ENCODE measurements at regions not wholly inside any gene's neighbourhood (a gene's known extent, or its start where the extent isn't known, plus 50 kb on each side); places are given as distances from the start of the nearest gene placed in this dataset.

DNA sequence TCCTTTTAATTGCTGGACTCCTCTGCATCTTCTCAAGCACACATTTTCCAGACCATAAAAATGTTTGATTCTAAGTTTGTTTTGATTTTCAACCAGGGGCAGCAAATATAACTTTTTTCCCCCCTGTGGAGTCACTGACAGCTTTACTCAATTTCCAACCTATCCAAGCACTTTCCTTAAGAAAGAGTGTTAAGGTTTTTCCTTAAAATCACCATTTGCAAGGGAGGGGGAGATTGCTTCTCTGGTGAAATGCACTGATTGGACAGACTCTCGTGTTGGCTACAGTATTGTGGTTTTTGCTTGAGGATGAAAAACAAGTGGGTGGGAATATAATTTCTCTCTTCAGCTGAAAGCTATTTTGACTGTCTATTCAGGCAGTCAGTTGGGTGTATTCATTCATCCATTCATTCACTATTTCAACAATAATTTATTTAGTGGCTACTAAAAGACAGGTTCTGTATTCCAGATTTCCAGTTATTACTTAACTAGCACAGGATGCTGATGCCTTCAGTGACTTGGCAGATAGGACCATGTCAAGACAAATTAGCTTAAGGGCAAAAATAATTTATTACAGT lies 146.3 kb downstream of the BAMBI start:
- H4K20me1 ChIP-seq (ENCODE audit: insufficient read depth, low read length), result no peaks in the 10 kb centered on the region
- no peak overlapping the region for H3K9ac ChIP-seq (ENCODE audit: low read length)
- no peaks in the 10 kb centered on the region for H3F3A ChIP-seq (ENCODE audit: insufficient read depth, low read length)
- H3K9me3 ChIP-seq (replicated peaks; ENCODE audit: insufficient read depth, low read length), result no peaks in the 10 kb centered on the region
- TF ChIP-seq, protein P1, sequence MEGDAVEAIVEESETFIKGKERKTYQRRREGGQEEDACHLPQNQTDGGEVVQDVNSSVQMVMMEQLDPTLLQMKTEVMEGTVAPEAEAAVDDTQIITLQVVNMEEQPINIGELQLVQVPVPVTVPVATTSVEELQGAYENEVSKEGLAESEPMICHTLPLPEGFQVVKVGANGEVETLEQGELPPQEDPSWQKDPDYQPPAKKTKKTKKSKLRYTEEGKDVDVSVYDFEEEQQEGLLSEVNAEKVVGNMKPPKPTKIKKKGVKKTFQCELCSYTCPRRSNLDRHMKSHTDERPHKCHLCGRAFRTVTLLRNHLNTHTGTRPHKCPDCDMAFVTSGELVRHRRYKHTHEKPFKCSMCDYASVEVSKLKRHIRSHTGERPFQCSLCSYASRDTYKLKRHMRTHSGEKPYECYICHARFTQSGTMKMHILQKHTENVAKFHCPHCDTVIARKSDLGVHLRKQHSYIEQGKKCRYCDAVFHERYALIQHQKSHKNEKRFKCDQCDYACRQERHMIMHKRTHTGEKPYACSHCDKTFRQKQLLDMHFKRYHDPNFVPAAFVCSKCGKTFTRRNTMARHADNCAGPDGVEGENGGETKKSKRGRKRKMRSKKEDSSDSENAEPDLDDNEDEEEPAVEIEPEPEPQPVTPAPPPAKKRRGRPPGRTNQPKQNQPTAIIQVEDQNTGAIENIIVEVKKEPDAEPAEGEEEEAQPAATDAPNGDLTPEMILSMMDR (IDR thresholded peaks at IDR 0.05; ENCODE audit: low read length), result no peak
- DNase-seq, result no peak
- no peaks in the 10 kb centered on the region for H3K9me2 ChIP-seq (replicated peaks; ENCODE audit: insufficient read depth, low read length)
- H3K79me2 ChIP-seq (ENCODE audit: low read length), result no peaks in the 10 kb centered on the region
- no peak overlapping the region for H3K4me2 ChIP-seq (ENCODE audit: low read depth, low read length)
- H3K27me3 ChIP-seq (replicated peaks; ENCODE audit: insufficient read depth, low read length), result no peaks in the 10 kb centered on the region
- no peak overlapping the region for H3K27ac ChIP-seq (ENCODE audit: low read length)
- no peaks in the 10 kb centered on the region for H3K36me3 ChIP-seq (replicated peaks; ENCODE audit: insufficient read depth, low read length)
- H3K4me1 ChIP-seq (ENCODE audit: low read length), result no peaks in the 10 kb centered on the region
- no peak overlapping the region for H2AFZ ChIP-seq (ENCODE audit: low read length)
- no peak overlapping the region for H3K4me3 ChIP-seq (ENCODE audit: low read length)

DNA sequence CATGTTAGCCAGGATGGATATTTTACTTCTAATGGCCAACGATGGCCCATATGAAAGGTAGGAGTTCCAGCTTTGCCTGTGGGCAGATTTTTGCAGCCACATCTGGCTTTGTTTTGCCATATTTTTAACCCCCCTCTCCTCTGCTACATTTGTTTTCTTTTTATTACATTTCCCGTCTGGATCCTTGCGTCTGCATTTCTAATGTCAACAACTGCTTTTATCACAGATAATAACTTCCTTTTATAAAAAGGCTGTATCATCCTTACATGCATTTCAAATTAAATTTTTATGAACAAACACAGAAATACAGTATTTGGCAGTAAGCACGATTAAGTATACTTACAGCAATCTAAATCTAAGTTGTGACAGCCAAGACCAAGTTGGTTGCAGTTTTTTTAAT lies 156.0 kb downstream of the BAMBI start:
- Histone ChIP-seq H3K9me3 (replicated peaks; ENCODE audit: insufficient read depth, low read length) (no peaks in the 10 kb centered on the region), H4K20me1 (ENCODE audit: insufficient read depth, low read length) (no peaks in the 10 kb centered on the region), H3K4me1 (ENCODE audit: low read length) (no peaks in the 10 kb centered on the region), H3K27ac (ENCODE audit: low read length) (no peak overlapping the region), H3K9me2 (replicated peaks; ENCODE audit: insufficient read depth, low read length) (no peaks in the 10 kb centered on the region), H3K36me3 (replicated peaks; ENCODE audit: insufficient read depth, low read length) (no peaks in the 10 kb centered on the region), H2AFZ (ENCODE audit: low read length) (no peak overlapping the region), H3F3A (ENCODE audit: insufficient read depth, low read length) (no peaks in the 10 kb centered on the region), H3K4me2 (ENCODE audit: low read depth, low read length) (no peak overlapping the region), H3K9ac (ENCODE audit: low read length) (no peak overlapping the region), H3K4me3 (ENCODE audit: low read length) (no peak overlapping the region), H3K27me3 (replicated peaks; ENCODE audit: insufficient read depth, low read length) (no peaks in the 10 kb centered on the region), H3K79me2 (ENCODE audit: low read length) (no peaks in the 10 kb centered on the region)
- DNase-seq, result no peak
- no peak for TF ChIP-seq EZH2 (optimal IDR thresholded peaks at IDR 0.05; ENCODE audit: low read depth, low read length)
- no peak for TF ChIP-seq EZH2phosphoT487 (IDR thresholded peaks at IDR 0.05; ENCODE audit: low read length)
- TF ChIP-seq, protein P1 (IDR thresholded peaks at IDR 0.05; ENCODE audit: low read length), result no peak

- H3K36me3 ChIP-seq (replicated peaks; ENCODE audit: insufficient read depth, low read length), result no peaks in the 10 kb centered on the region
- H3K9ac ChIP-seq (ENCODE audit: low read length), result no peak overlapping the region
- no peaks in the 10 kb centered on the region for H3K27me3 ChIP-seq (replicated peaks; ENCODE audit: insufficient read depth, low read length)
- H2AFZ ChIP-seq (ENCODE audit: low read length), result no peak overlapping the region
- H3K9me3 ChIP-seq (replicated peaks; ENCODE audit: insufficient read depth, low read length), result no peaks in the 10 kb centered on the region
- no peak overlapping the region for H3K4me3 ChIP-seq (ENCODE audit: low read length)
- no peak for TF ChIP-seq EZH2phosphoT487 (IDR thresholded peaks at IDR 0.05; ENCODE audit: low read length)
- TF ChIP-seq, protein P1 (IDR thresholded peaks at IDR 0.05; ENCODE audit: low read length), result no peak
- no peak overlapping the region for H3K4me2 ChIP-seq (ENCODE audit: low read depth, low read length)
- no peak for DNase-seq
- no peak overlapping the region for H3K27ac ChIP-seq (ENCODE audit: low read length)
- no peaks in the 10 kb centered on the region for H4K20me1 ChIP-seq (ENCODE audit: insufficient read depth, low read length)
- H3K4me1 ChIP-seq (ENCODE audit: low read length), result no peaks in the 10 kb centered on the region
- no peaks in the 10 kb centered on the region for H3K79me2 ChIP-seq (ENCODE audit: low read length)
- no peaks in the 10 kb centered on the region for H3K9me2 ChIP-seq (replicated peaks; ENCODE audit: insufficient read depth, low read length)
- no peaks in the 10 kb centered on the region for H3F3A ChIP-seq (ENCODE audit: insufficient read depth, low read length)
Measured at GRCh38 chr10:28836435-28836743, 159.1 kb downstream of the BAMBI start.
